SK-N-SH (cell line): ENCODE measurements at regions not wholly inside any gene's neighbourhood (a gene's known extent, or its start where the extent isn't known, plus 50 kb on each side); places are given as distances from the start of the nearest gene placed in this dataset.

ENCODE experiments used
- CTCF ChIP-seq: fragments of 200-600 bp; sonication (generic); IDR thresholded peaks from 2 replicates; pipeline ENCODE4 v1.6.1; 2017; ENCODE audit warnings: antibody characterized with exemption, mild to moderate bottlenecking, moderate library complexity
- EP300 ChIP-seq, 2 experiments: IDR thresholded peaks; 2 replicates each; pipeline versions ENCODE4 v1.4.0 to v1.6.1; 2012; ENCODE audit warnings: borderline replicate concordance in 1 of 2, low read depth in 1 of 2, low read length in 1 of 2
- FOXJ3 ChIP-seq: sonication (generic); formaldehyde crosslinking; IDR thresholded peaks from 2 replicates; pipeline ENCODE4 v1.5.1; 2020; ENCODE audit warnings: mild to moderate bottlenecking, missing genetic modification reagents
- FOXM1 ChIP-seq: IDR thresholded peaks from 2 replicates; pipeline ENCODE4 v1.4.0; 2012; ENCODE audit warnings: low read depth, mild to moderate bottlenecking
- JUND ChIP-seq: IDR thresholded peaks from 2 replicates; pipeline ENCODE4 v1.4.0; 2012
- MEF2A ChIP-seq: IDR thresholded peaks from 2 replicates; pipeline ENCODE4 v1.4.0; 2012; ENCODE audit warnings: low read depth, borderline replicate concordance
- RFX5 ChIP-seq: IDR thresholded peaks from 2 replicates; pipeline ENCODE4 v1.6.1; 2012; ENCODE audit warnings: mild to moderate bottlenecking, improper control_type of control experiment, low read length
- SMC3 ChIP-seq: IDR thresholded peaks from 2 replicates; pipeline ENCODE4 v1.6.1; 2012; ENCODE audit warnings: low read depth, low read length, improper control_type of control experiment
- TEAD4 ChIP-seq: IDR thresholded peaks from 2 replicates; pipeline ENCODE4 v1.4.0; 2012; ENCODE audit warnings: mild to moderate bottlenecking, borderline replicate concordance; ENCODE audit not compliant: insufficient read depth
- YY1 ChIP-seq: IDR thresholded peaks from 2 replicates; pipeline ENCODE4 v1.4.0; 2012; ENCODE audit warnings: low read depth, mild to moderate bottlenecking

DNA sequence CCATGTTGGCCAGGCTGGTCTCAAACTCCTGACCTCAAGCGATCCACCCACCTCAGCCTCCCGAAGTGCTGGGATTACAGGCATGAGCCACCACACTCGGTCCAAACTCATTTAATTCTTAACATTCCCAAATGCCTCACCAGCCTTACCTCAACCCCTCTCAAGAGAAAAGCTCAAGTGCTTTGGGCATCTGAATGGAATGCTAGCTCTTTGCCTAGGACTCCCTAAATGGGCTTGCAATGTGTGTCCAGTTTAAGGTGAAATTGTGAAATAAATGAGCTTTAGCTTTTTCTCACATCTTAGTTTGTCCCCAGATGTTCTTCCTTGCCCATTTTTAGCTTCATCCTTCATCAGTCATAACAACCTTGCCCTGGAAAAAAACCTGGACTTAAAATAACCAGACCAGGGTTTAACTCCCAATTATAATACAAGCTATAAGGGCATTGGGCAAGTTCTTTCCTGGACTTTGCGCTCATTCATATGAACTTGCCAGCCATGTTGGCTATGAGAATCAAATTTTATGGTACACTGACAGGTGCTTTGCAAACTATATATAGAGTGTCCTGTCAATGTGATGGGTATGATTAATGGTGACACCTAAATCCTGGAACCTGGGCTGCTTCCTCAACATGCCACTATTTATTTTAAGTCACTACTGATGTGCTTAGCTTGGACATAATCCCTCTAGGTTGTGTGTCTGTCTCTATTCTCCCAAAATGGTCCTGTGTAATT, 95.1 kb upstream of the SERPINE2 start:
- TF ChIP-seq CTCF (no peak), MEF2A (no peak), RFX5 (no peak), YY1 (no peak), EP300 (IDR thresholded peaks at IDR 0.05; ENCODE audit: borderline replicate concordance in 1 of 2, low read depth in 1 of 2, low read length in 1 of 2) (no peak), TEAD4 (no peak), SMC3 (no peak), JUND (no peak), FOXM1 (no peak), FOXJ3 (CRISPR knock-in tag) (no peak)
